HG02588 (cell line): ENCODE measurements at regions not wholly inside any gene's neighbourhood (a gene's known extent, or its start where the extent isn't known, plus 50 kb on each side); places are given as distances from the start of the nearest gene placed in this dataset.
"Not testable (repeated sequence)": the region's sequence is repeated elsewhere in the genome, so short reads cannot be mapped to it uniquely, and the experiment has no call there.

ENCODE experiments used
- ATAC-seq: cut with Tn5 transposase; IDR thresholded peaks from one replicate; pipeline ENCODE4 v1.9.1; 2021; ENCODE audit warnings: mild to moderate bottlenecking, moderate library complexity; ENCODE audit not compliant: unreplicated experiment

- peak; percentile 54 for ATAC-seq
Observed at GRCh38 chr15:92803852-92804609, 96.1 kb upstream of the CHD2 start.

GRCh38 chr15:92804610-92804936, 95.6 kb upstream of the CHD2 start:
- not testable (repeated sequence) for ATAC-seq

- no peak for ATAC-seq
Observed at GRCh38 chr15:92805080-92805690, 94.9 kb upstream of the CHD2 start.

GRCh38 chr15:92806171-92806570, 94.0 kb upstream of the CHD2 start:
- not testable (repeated sequence) for ATAC-seq

- ATAC-seq = no peak
Observed at GRCh38 chr15:92806763-92807162, 93.4 kb upstream of the CHD2 start.

- no peak for ATAC-seq
Observed at GRCh38 chr15:92807971-92808571, 92.1 kb upstream of the CHD2 start.

- ATAC-seq = peak; percentile 8
Observed at GRCh38 chr15:92808598-92809063, 91.5 kb upstream of the CHD2 start.

GRCh38 chr15:92809064-92809879, 90.9 kb upstream of the CHD2 start:
- ATAC-seq = peak; percentile 76

GRCh38 chr15:92809880-92810361, 90.2 kb upstream of the CHD2 start:
- ATAC-seq = no peak

GRCh38 chr15:92810418-92811138, 89.5 kb upstream of the CHD2 start:
- ATAC-seq = no peak

GRCh38 chr15:92811148-92811913, 88.8 kb upstream of the CHD2 start:
- ATAC-seq = no peak

GRCh38 chr15:92812271-92812670, 87.9 kb upstream of the CHD2 start:
- ATAC-seq = no peak

GRCh38 chr15:92813485-92813884, 86.6 kb upstream of the CHD2 start:
- no peak for ATAC-seq

GRCh38 chr15:92817339-92817886, 82.7 kb upstream of the CHD2 start:
- ATAC-seq = no peak

- ATAC-seq = no peak
Observed at GRCh38 chr15:92818651-92819277, 81.4 kb upstream of the CHD2 start.

- peak; percentile 5 for ATAC-seq
Observed at GRCh38 chr15:92819278-92820235, 80.6 kb upstream of the CHD2 start.

GRCh38 chr15:92820236-92821021, 79.7 kb upstream of the CHD2 start:
- peak; percentile 87 for ATAC-seq
